Astrocyte (in vitro differentiated cells and primary cell): ENCODE measurements at regions not wholly inside any gene's neighbourhood (a gene's known extent, or its start where the extent isn't known, plus 50 kb on each side); places are given as distances from the start of the nearest gene placed in this dataset.

Experiments
- EZH2 ChIP-seq: IDR thresholded peaks from 2 replicates; pipeline ENCODE4 v1.6.1; 2012; ENCODE audit warnings: mild to moderate bottlenecking, low read length, inconsistent platforms; ENCODE audit not compliant: insufficient read depth
- TF ChIP-seq, protein P1 (sequence below): IDR thresholded peaks from 2 replicates; pipeline ENCODE4 v1.5.1; 2011; ENCODE audit warnings: low read depth, mild to moderate bottlenecking, inconsistent platforms, low read length, moderate library complexity; ENCODE audit not compliant: insufficient read depth

DNA sequence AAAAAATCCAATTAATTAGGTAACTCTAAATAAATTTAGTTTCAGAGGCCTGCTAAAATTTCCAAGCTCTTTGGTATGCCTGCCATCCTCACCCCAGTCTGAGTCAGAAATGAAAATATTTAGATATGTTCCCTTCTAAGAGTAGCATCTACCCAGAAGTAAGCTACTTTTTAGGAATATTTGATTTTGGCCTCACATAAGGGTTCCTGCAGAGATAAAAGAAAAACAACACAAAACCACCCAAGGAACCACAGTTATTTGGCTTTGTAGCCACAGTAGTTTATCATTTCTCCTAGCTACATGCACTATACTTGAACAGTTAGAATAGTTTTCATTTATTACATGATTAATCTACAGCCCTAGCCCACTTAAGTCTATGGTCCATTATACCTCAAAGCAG, 192.6 kb upstream of the FAM241A start:
- TF ChIP-seq EZH2 = no peak
- TF ChIP-seq, protein P1, sequence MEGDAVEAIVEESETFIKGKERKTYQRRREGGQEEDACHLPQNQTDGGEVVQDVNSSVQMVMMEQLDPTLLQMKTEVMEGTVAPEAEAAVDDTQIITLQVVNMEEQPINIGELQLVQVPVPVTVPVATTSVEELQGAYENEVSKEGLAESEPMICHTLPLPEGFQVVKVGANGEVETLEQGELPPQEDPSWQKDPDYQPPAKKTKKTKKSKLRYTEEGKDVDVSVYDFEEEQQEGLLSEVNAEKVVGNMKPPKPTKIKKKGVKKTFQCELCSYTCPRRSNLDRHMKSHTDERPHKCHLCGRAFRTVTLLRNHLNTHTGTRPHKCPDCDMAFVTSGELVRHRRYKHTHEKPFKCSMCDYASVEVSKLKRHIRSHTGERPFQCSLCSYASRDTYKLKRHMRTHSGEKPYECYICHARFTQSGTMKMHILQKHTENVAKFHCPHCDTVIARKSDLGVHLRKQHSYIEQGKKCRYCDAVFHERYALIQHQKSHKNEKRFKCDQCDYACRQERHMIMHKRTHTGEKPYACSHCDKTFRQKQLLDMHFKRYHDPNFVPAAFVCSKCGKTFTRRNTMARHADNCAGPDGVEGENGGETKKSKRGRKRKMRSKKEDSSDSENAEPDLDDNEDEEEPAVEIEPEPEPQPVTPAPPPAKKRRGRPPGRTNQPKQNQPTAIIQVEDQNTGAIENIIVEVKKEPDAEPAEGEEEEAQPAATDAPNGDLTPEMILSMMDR = no peak
